ENCODE measurements at regions not wholly inside any gene's neighbourhood (a gene's known extent, or its start where the extent isn't known, plus 50 kb on each side); places are given as distances from the start of the nearest gene placed in this dataset.

DNA sequence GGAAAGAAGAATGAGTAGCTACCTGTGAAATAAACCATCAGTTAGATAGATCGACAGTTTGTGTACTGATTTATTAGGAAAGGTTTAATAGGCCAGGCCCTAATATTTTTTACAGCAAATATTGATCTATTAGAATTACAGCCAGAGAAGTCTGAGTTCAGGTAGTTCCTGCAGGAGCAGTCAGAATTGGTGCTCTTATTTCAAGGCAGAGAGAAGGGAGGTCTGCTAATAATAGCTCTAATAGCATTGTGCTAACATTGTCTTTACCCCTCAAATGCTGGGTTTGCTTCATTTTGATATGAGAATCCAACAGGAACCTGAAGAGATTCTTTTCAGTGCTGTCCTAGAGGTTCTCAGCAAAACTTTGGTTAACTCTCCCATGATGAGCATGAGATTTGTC is 343.8 kb upstream of the NAV3 start:
- Histone ChIP-seq H3K4ac (ENCODE audit: low read depth, low read length) (no peak overlapping the region), H3K27ac (ENCODE audit: low read depth, low read length) (no peak overlapping the region), H3K9ac (ENCODE audit: low read length) (no peak overlapping the region), H3K4me3 (ENCODE audit: low read depth, low read length) (no peak overlapping the region), H2BK5ac (ENCODE audit: low read depth, low read length, poor library complexity) (no peak overlapping the region), H3K23ac (ENCODE audit: low read length) (no peak overlapping the region), H3K18ac (ENCODE audit: low read length) (no peak overlapping the region), H2AFZ (ENCODE audit: insufficient read depth, low read length, poor library complexity) (no peak overlapping the region), H4K12ac (ENCODE audit: low read depth, low read length) (no peak overlapping the region), H2AK5ac (ENCODE audit: low read length) (no peak overlapping the region), H3K36me3 (ENCODE audit: control insufficient read depth in 1 of 2, insufficient read depth in 2 of 2, low read length in 2 of 2) (no peaks in the 10 kb centered on the region), H3K9me3 (ENCODE audit: insufficient read depth, low read depth, low read length) (peaks cover 2% of the 10 kb centered on the region), H3K4me2 (ENCODE audit: low read length) (no peak overlapping the region), H3K4me1 (ENCODE audit: control insufficient read depth in 1 of 2, insufficient read depth in 2 of 2, low read length in 2 of 2) (peaks cover 0 to 3% of the 10 kb centered on the region in 2 experiments), H3K79me1 (ENCODE audit: low read length) (no peaks in the 10 kb centered on the region), H2BK120ac (ENCODE audit: insufficient read depth, low read length, poor library complexity) (no peak overlapping the region), H3K14ac (ENCODE audit: low read length) (no peak overlapping the region), H4K8ac (ENCODE audit: low read depth, low read length) (no peak overlapping the region), H3K27me3 (ENCODE audit: insufficient read depth, low read length) (no peaks in the 10 kb centered on the region), H4K91ac (ENCODE audit: low read depth, low read length) (no peak overlapping the region), H2BK12ac (ENCODE audit: low read length) (no peak overlapping the region), H3K79me2 (ENCODE audit: control insufficient read depth, insufficient read depth, low read length, poor library complexity) (no peaks in the 10 kb centered on the region)
- DNase-seq = no peak
- no CpG with 5 or more reads among the region's 1 CpG for WGBS (ENCODE audit: extremely low coverage, insufficient coverage, insufficient read length)

GRCh38 chr12:77485961-77486854 is 344.5 kb upstream of the NAV3 start:
- no CpG with 5 or more reads among the region's 3 CpGs for WGBS (ENCODE audit: extremely low coverage, insufficient coverage, insufficient read length)

GRCh38 chr12:77481687-77482086 is 349.0 kb upstream of the NAV3 start:
- Histone ChIP-seq H3K9ac (ENCODE audit: low read length) (no peak overlapping the region), H4K12ac (ENCODE audit: low read depth, low read length) (no peak overlapping the region), H3K23ac (ENCODE audit: low read length) (no peak overlapping the region), H2BK120ac (ENCODE audit: insufficient read depth, low read length, poor library complexity) (no peak overlapping the region), H2AK5ac (ENCODE audit: low read length) (no peak overlapping the region), H3K4ac (ENCODE audit: low read depth, low read length) (no peak overlapping the region), H3K27me3 (ENCODE audit: insufficient read depth, low read length) (no peaks in the 10 kb centered on the region), H3K27ac (ENCODE audit: low read depth, low read length) (no peak overlapping the region), H3K4me1 (ENCODE audit: control insufficient read depth in 1 of 2, insufficient read depth in 2 of 2, low read length in 2 of 2) (no peaks in the 10 kb centered on the region), H2BK5ac (ENCODE audit: low read depth, low read length, poor library complexity) (no peak overlapping the region), H3K4me3 (ENCODE audit: low read depth, low read length) (no peak overlapping the region), H2AFZ (ENCODE audit: insufficient read depth, low read length, poor library complexity) (no peak overlapping the region), H4K91ac (ENCODE audit: low read depth, low read length) (no peak overlapping the region), H3K79me1 (ENCODE audit: low read length) (no peaks in the 10 kb centered on the region), H4K8ac (ENCODE audit: low read depth, low read length) (no peak overlapping the region), H3K9me3 (ENCODE audit: insufficient read depth, low read depth, low read length) (no peaks in the 10 kb centered on the region), H3K18ac (ENCODE audit: low read length) (no peak overlapping the region), H2BK12ac (ENCODE audit: low read length) (no peak overlapping the region), H3K36me3 (ENCODE audit: control insufficient read depth in 1 of 2, insufficient read depth in 2 of 2, low read length in 2 of 2) (no peaks in the 10 kb centered on the region), H3K79me2 (ENCODE audit: control insufficient read depth, insufficient read depth, low read length, poor library complexity) (no peaks in the 10 kb centered on the region), H3K4me2 (ENCODE audit: low read length) (no peak overlapping the region), H3K14ac (ENCODE audit: low read length) (no peak overlapping the region)
- DNase-seq = no peak
- no CpG with 5 or more reads among the region's 1 CpG for WGBS (ENCODE audit: extremely low coverage, insufficient coverage, insufficient read length)

More at GRCh38 chr12:77485961-77486854, 344.5 kb upstream of the NAV3 start:
- Histone ChIP-seq H3K4ac (ENCODE audit: low read depth, low read length) (no peak overlapping the region), H3K9ac (ENCODE audit: low read length) (no peak overlapping the region), H3K36me3 (ENCODE audit: control insufficient read depth in 1 of 2, insufficient read depth in 2 of 2, low read length in 2 of 2) (no peaks in the 10 kb centered on the region), H2BK120ac (ENCODE audit: insufficient read depth, low read length, poor library complexity) (no peak overlapping the region), H3K27me3 (ENCODE audit: insufficient read depth, low read length) (no peaks in the 10 kb centered on the region), H4K91ac (ENCODE audit: low read depth, low read length) (no peak overlapping the region), H3K79me2 (ENCODE audit: control insufficient read depth, insufficient read depth, low read length, poor library complexity) (no peaks in the 10 kb centered on the region), H3K27ac (ENCODE audit: low read depth, low read length) (no peak overlapping the region), H4K8ac (ENCODE audit: low read depth, low read length) (no peak overlapping the region), H3K14ac (ENCODE audit: low read length) (no peak overlapping the region), H3K18ac (ENCODE audit: low read length) (no peak overlapping the region), H2BK12ac (ENCODE audit: low read length) (no peak overlapping the region), H3K4me2 (ENCODE audit: low read length) (no peak overlapping the region), H2BK5ac (ENCODE audit: low read depth, low read length, poor library complexity) (no peak overlapping the region), H3K9me3 (ENCODE audit: insufficient read depth, low read depth, low read length) (peaks cover 2% of the 10 kb centered on the region), H3K79me1 (ENCODE audit: low read length) (no peaks in the 10 kb centered on the region), H2AK5ac (ENCODE audit: low read length) (no peak overlapping the region), H3K4me3 (ENCODE audit: low read depth, low read length) (no peak overlapping the region), H3K23ac (ENCODE audit: low read length) (no peak overlapping the region), H2AFZ (ENCODE audit: insufficient read depth, low read length, poor library complexity) (no peak overlapping the region), H4K12ac (ENCODE audit: low read depth, low read length) (no peak overlapping the region), H3K4me1 (ENCODE audit: control insufficient read depth in 1 of 2, insufficient read depth in 2 of 2, low read length in 2 of 2) (peaks cover 0 to 3% of the 10 kb centered on the region in 2 experiments)
- no peak for DNase-seq

DNA sequence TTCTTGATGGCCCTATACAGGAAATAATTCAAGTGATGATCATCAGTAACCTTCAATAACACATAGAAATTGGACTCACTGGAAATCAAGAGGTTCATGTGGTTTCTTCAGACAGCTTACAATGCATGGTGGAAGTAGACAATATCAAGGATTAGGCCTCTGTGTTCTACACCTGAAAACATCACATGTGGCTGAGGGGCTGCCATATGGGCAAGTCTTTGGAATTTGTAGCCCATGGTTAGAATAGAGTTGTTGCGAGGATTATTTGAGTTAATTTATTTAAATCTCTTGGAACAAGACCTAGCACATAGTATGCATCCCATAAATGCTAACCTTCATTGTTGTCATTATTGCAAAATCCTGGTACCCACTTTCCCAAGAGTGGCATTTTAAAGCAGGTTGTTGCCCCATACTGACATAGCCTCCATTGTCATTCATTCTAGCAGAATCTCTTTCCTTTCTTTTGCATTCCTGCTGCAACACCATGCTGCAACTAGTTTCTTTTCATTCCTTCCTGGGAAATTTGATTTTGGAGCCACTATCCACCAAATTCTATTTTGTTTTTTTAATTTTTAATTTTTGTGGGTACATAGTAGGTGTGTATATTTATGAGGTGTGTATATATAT is 352.7 kb upstream of the NAV3 start:
- no peak overlapping the region for H3K14ac ChIP-seq (ENCODE audit: low read length)
- no peak overlapping the region for H3K18ac ChIP-seq (ENCODE audit: low read length)
- no peak overlapping the region for H3K4me2 ChIP-seq (ENCODE audit: low read length)
- H3K9ac ChIP-seq (ENCODE audit: low read length) = no peak overlapping the region
- H3K79me1 ChIP-seq (ENCODE audit: low read length) = no peaks in the 10 kb centered on the region
- H3K4ac ChIP-seq (ENCODE audit: low read depth, low read length) = no peak overlapping the region
- no peak overlapping the region for H2BK5ac ChIP-seq (ENCODE audit: low read depth, low read length, poor library complexity)
- H3K9me3 ChIP-seq (ENCODE audit: insufficient read depth, low read depth, low read length) = no peaks in the 10 kb centered on the region
- no peak overlapping the region for H3K27ac ChIP-seq (ENCODE audit: low read depth, low read length)
- no peaks in the 10 kb centered on the region for H3K36me3 ChIP-seq (ENCODE audit: control insufficient read depth in 1 of 2, insufficient read depth in 2 of 2, low read length in 2 of 2)
- H2AK5ac ChIP-seq (ENCODE audit: low read length) = no peak overlapping the region
- no peak overlapping the region for H3K4me3 ChIP-seq (ENCODE audit: low read depth, low read length)
- H2BK12ac ChIP-seq (ENCODE audit: low read length) = no peak overlapping the region
- H4K8ac ChIP-seq (ENCODE audit: low read depth, low read length) = no peak overlapping the region
- H3K79me2 ChIP-seq (ENCODE audit: control insufficient read depth, insufficient read depth, low read length, poor library complexity) = no peaks in the 10 kb centered on the region
- H3K4me1 ChIP-seq (ENCODE audit: control insufficient read depth in 1 of 2, insufficient read depth in 2 of 2, low read length in 2 of 2) = no peaks in the 10 kb centered on the region
- H3K23ac ChIP-seq (ENCODE audit: low read length) = no peak overlapping the region
- no CpG with 5 or more reads among the region's 1 CpG for WGBS (ENCODE audit: extremely low coverage, insufficient coverage, insufficient read length)
- no peaks in the 10 kb centered on the region for H3K27me3 ChIP-seq (ENCODE audit: insufficient read depth, low read length)
- no peak overlapping the region for H4K91ac ChIP-seq (ENCODE audit: low read depth, low read length)
- no peak overlapping the region for H4K12ac ChIP-seq (ENCODE audit: low read depth, low read length)
- no peak for DNase-seq
- H2BK120ac ChIP-seq (ENCODE audit: insufficient read depth, low read length, poor library complexity) = no peak overlapping the region
- H2AFZ ChIP-seq (ENCODE audit: insufficient read depth, low read length, poor library complexity) = no peak overlapping the region
